K562 (cell line): ENCODE measurements at regions not wholly inside any gene's neighbourhood (a gene's known extent, or its start where the extent isn't known, plus 50 kb on each side); places are given as distances from the start of the nearest gene placed in this dataset.

ENCODE experiments used
- ATAC-seq: fragments of 200-7000 bp; cut with Tn5 transposase; 3 replicates; pipeline ENCODE4 v1.9.1; 2020; ENCODE audit warnings: moderate library complexity
- BruUV-seq: library from RNA; stranded (reverse); fragments of 400-500 nt; replicated peaks from 2 replicates; lab custom pipeline; 2021; lab: Mats Ljungman, UMichigan
- CTCF ChIA-PET: fragments of 300-600 bp; formaldehyde crosslinking; extraction: SDS; loops from one replicate; lab custom pipeline; 2021; ENCODE audit warnings: low intra/inter-chr PET ratio; lab: Yijun Ruan, JAX
- POLR2A ChIA-PET: fragments of 300-600, 350-650 bp; sonication (Branson Sonifier 250); formaldehyde crosslinking; extraction: SDS; loops from one replicate; lab custom pipeline; 2021; ENCODE audit warnings: antibody characterized with exemption, inconsistent platforms; lab: Yijun Ruan, JAX
- DNase-seq, 4 experiments: peaks; one replicate each; pipeline versions ENCODE4 v3.0.0 to v3.0.0-alpha.2; 2011 to 2018; ENCODE audit warnings: low spot score in 3 of 4, mixed read lengths in 3 of 4; ENCODE audit errors: extremely low read depth in 1 of 4
- FAIRE-seq: peaks from 2 replicates; lab custom pipeline; 2011; peaks lifted over from hg19 to GRCh38; lab: Jason Lieb, UNC
- H2AFZ ChIP-seq: 2 replicates; pipeline ENCODE4 v1.6.0; 2011; ENCODE audit warnings: low read depth, low read length, control low read depth, inconsistent platforms
- H3K27ac ChIP-seq: fragments of 200-600 bp; 3 replicates; pipeline ENCODE4 v1.8.0; 2011; ENCODE audit warnings: low read depth, mild to moderate bottlenecking, control low read depth, inconsistent platforms, low read length, moderate library complexity, mixed read lengths; ENCODE audit errors: extremely low read depth
- H3K27me3 ChIP-seq, 2 experiments: fragments of 300-600 bp in 1 of 2; 2 replicates in 1 of 2; 3 replicates in 1 of 2; pipeline versions ENCODE4 v1.6.0 to v1.8.0; 2011; ENCODE audit warnings: inconsistent platforms in 2 of 2, low read length in 2 of 2, mild to moderate bottlenecking in 1 of 2, mixed read lengths in 1 of 2, moderate library complexity in 1 of 2; ENCODE audit not compliant: control insufficient read depth in 2 of 2, insufficient read depth in 2 of 2
- H3K36me3 ChIP-seq: fragments of 300-600 bp; 3 replicates; pipeline ENCODE4 v1.8.0; 2011; ENCODE audit warnings: mild to moderate bottlenecking, low read length, inconsistent platforms; ENCODE audit not compliant: control insufficient read depth, insufficient read depth
- H3K4me1 ChIP-seq, 2 experiments: fragments of 200-600 bp in 1 of 2; replicated peaks in 1 of 2; 2 replicates in 1 of 2; 3 replicates in 1 of 2; pipeline versions ENCODE4 v1.5.1 to v1.8.0; 2011; ENCODE audit warnings: inconsistent platforms in 2 of 2, low read length in 2 of 2, mild to moderate bottlenecking in 1 of 2, mixed read lengths in 1 of 2, moderate library complexity in 1 of 2; ENCODE audit not compliant: control insufficient read depth in 2 of 2, insufficient read depth in 2 of 2
- H3K4me2 ChIP-seq: 2 replicates; pipeline ENCODE4 v1.6.1; 2011; ENCODE audit warnings: low read length, control low read depth, inconsistent platforms, mixed read lengths; ENCODE audit not compliant: insufficient read depth
- H3K4me3 ChIP-seq: fragments of 200-600 bp; sonication (generic), shearing (Covaris generic); 2 replicates; pipeline ENCODE4 v1.5.1; 2016; ENCODE audit warnings: control low read depth, inconsistent platforms
- H3K79me2 ChIP-seq: fragments of 200-600 bp; 3 replicates; pipeline ENCODE4 v1.8.0; 2011; ENCODE audit warnings: low read length, inconsistent platforms; ENCODE audit not compliant: control insufficient read depth, insufficient read depth
- H3K9ac ChIP-seq, 2 experiments: 2 replicates each; pipeline versions ENCODE4 v1.6.0 to v1.6.1; 2011; ENCODE audit warnings: low read depth in 2 of 2, low read length in 2 of 2, control low read depth in 1 of 2, inconsistent platforms in 1 of 2, mild to moderate bottlenecking in 1 of 2, mixed read lengths in 1 of 2; ENCODE audit not compliant: insufficient read depth in 1 of 2
- H3K9me1 ChIP-seq: one replicate; pipeline ENCODE4 v1.6.0; 2011; ENCODE audit warnings: inconsistent platforms, mild to moderate bottlenecking, low read length, moderate library complexity; ENCODE audit not compliant: control insufficient read depth, insufficient read depth
- H3K9me3 ChIP-seq: replicated peaks from 2 replicates; pipeline ENCODE4 v1.5.1; 2011; ENCODE audit warnings: low read depth, low read length, inconsistent platforms; ENCODE audit not compliant: control insufficient read depth, insufficient read depth
- H4K20me1 ChIP-seq: replicated peaks from 2 replicates; pipeline ENCODE4 v1.6.1; 2011; ENCODE audit warnings: low read length, inconsistent platforms, mixed read lengths; ENCODE audit not compliant: control insufficient read depth, insufficient read depth
- CHD7 ChIP-seq: fragments of 200-600 bp; sonication (generic); IDR thresholded peaks from one replicate; pipeline ENCODE4 v1.6.1; 2012; ENCODE audit warnings: mild to moderate bottlenecking, low read depth, low read length, inconsistent platforms
- EGR1 ChIP-seq: fragments of 450-650 bp; conservative IDR thresholded peaks from 2 replicates; pipeline ENCODE4 v1.6.1; 2017; ENCODE audit warnings: mild to moderate bottlenecking
- HDAC3 ChIP-seq: fragments of 450-650 bp; IDR thresholded peaks from 2 replicates; pipeline ENCODE4 v1.6.1; 2018; ENCODE audit warnings: borderline replicate concordance, mild to moderate bottlenecking, moderate library complexity; ENCODE audit not compliant: partially characterized antibody
- LARP7 ChIP-seq: fragments of 450-650 bp; IDR thresholded peaks from 2 replicates; pipeline ENCODE4 v1.6.1; 2016
- NFIX ChIP-seq: fragments of 250-450 bp; sonication (Bioruptor Pico); IDR thresholded peaks from 2 replicates; pipeline ENCODE4 v1.4.0; 2020; ENCODE audit warnings: low read depth, mild to moderate bottlenecking, moderate library complexity
- PURB ChIP-seq: sonication (generic); formaldehyde crosslinking; IDR thresholded peaks from 2 replicates; pipeline ENCODE4 v1.9.0; 2021; ENCODE audit warnings: low read depth, mild to moderate bottlenecking, missing genetic modification reagents
- RNF219 ChIP-seq: fragments of 250-450 bp; sonication (Bioruptor Pico); IDR thresholded peaks from 2 replicates; pipeline ENCODE4 v1.5.0; 2022; ENCODE audit warnings: mild to moderate bottlenecking
- WGBS: fragments of 100-300 bp; shearing (Covaris generic); methylation state at CpG from one replicate; pipeline ENCODE4 v1.1.6; 2016; ENCODE audit warnings: low coverage, mixed read lengths; ENCODE audit not compliant: insufficient coverage; ENCODE audit errors: missing lambda C conversion rate; 5-methylcytosine and 5-hydroxymethylcytosine counted together
- in situ Hi-C: fragments of 300-500 bp; cut with MboI; formaldehyde crosslinking; loops from 4 replicates; pipeline ENCODE4 v1.15.0; 2018; ENCODE audit warnings: inconsistent platforms, mixed read lengths
- intact Hi-C: fragments of 100-400 bp; cut with micrococcal nuclease; formaldehyde crosslinking; loops from 2 replicates; pipeline ENCODE4 v1.14.2; 2022

GRCh38 chr18:22634464-22634863, 216.7 kb upstream of the CTAGE1 start (continued):
- TF ChIP-seq RNF219 (CRISPR knock-in tag) (no peak), LARP7 (no peak), NFIX (no peak), HDAC3 (no peak)

- Histone ChIP-seq H3K27ac (no peak overlapping the region), H3K9ac (no peak overlapping the region), H3K36me3 (no peaks in the 10 kb centered on the region), H3K9me3 (no peaks in the 10 kb centered on the region), H3K9me1 (no peaks in the 10 kb centered on the region), H3K4me3 (no peak overlapping the region)
- FAIRE-seq: no peak
- 6% methylated on average over 1 of the region's 1 CpG for WGBS
- intact Hi-C loops: no loop called here
- POLR2A ChIA-PET: no interaction called here
- CTCF ChIA-PET: no interaction called here
- no peak for ATAC-seq
- no peak for DNase-seq
- TF ChIP-seq PURB (no peak), EGR1 (peak; percentile 24; the same call in 1 of the 2 replicates), CHD7 (no peak)
- TF ChIP-seq, all 486 proteins: peak for 1
- in situ Hi-C loops: no loop called here
- H3K4me2 ChIP-seq: no peak overlapping the region
- no TSS peak for BruUV-seq
- H2AFZ ChIP-seq: no peak overlapping the region
- no peaks in the 10 kb centered on the region for H3K79me2 ChIP-seq
- H3K4me1 ChIP-seq: no peaks in the 10 kb centered on the region
- H3K27me3 ChIP-seq: no peaks in the 10 kb centered on the region
- H4K20me1 ChIP-seq: no peaks in the 10 kb centered on the region
Measured at GRCh38 chr18:22637787-22638186, 220.1 kb upstream of the CTAGE1 start.
